Non-pigmented ciliary epithelial cell (primary cell): ENCODE measurements at regions not wholly inside any gene's neighbourhood (a gene's known extent, or its start where the extent isn't known, plus 50 kb on each side); places are given as distances from the start of the nearest gene placed in this dataset.

Experiments used
- DNase-seq: peaks from one replicate; pipeline ENCODE4 v3.0.0-alpha.2; 2010; ENCODE audit warnings: low read depth

GRCh38 chr3:89043406-89043932, 64.0 kb upstream of the EPHA3 start:
- no peak for DNase-seq

- no peak for DNase-seq
These were observed 60.8 kb upstream of the EPHA3 start for GRCh38 chr3:89046661-89047060.

GRCh38 chr3:89049119-89049518, 58.3 kb upstream of the EPHA3 start:
- no peak for DNase-seq

GRCh38 chr3:89052386-89052785, 55.0 kb upstream of the EPHA3 start:
- no peak for DNase-seq

GRCh38 chr3:89057398-89057797, 50.0 kb upstream of the EPHA3 start:
- no peak for DNase-seq
